OCI-LY3 (cell line): ENCODE measurements at regions not wholly inside any gene's neighbourhood (a gene's known extent, or its start where the extent isn't known, plus 50 kb on each side); places are given as distances from the start of the nearest gene placed in this dataset.

Source experiments
- H2AFZ ChIP-seq: fragments of 200-600, 300-600 bp; shearing (Covaris generic); 2 replicates; pipeline ENCODE4 v1.6.0; 2014; ENCODE audit warnings: antibody characterized with exemption, low read depth, low read length
- H3K27ac ChIP-seq: fragments of 200-600, 300-600 bp; sonication (generic); 2 replicates; pipeline ENCODE4 v1.5.1; 2014; ENCODE audit warnings: mild to moderate bottlenecking, low read length, moderate library complexity, mixed read lengths
- H3K27me3 ChIP-seq: fragments of 200-600, 300-600 bp; sonication (generic); 2 replicates; pipeline ENCODE4 v1.6.1; 2014; ENCODE audit warnings: low read depth, low read length, mixed read lengths
- H3K36me3 ChIP-seq: fragments of 200-600, 300-600 bp; sonication (generic); replicated peaks from 2 replicates; pipeline ENCODE3; 2014; ENCODE audit warnings: low read depth, low read length, mixed read lengths
- H3K4me1 ChIP-seq: fragments of 300-600, 200-600 bp; sonication (generic); 2 replicates; pipeline ENCODE4 v1.6.1; 2014; ENCODE audit warnings: low read length, mixed read lengths
- H3K4me2 ChIP-seq: fragments of 200-600, 300-600 bp; sonication (generic); 2 replicates; pipeline ENCODE4 v1.6.1; 2014; ENCODE audit warnings: low read length, mixed read lengths
- H3K4me3 ChIP-seq: fragments of 300-600, 200-600 bp; sonication (generic); 2 replicates; pipeline ENCODE4 v1.5.1; 2014; ENCODE audit warnings: antibody characterized with exemption, mild to moderate bottlenecking, low read length, moderate library complexity
- H3K79me2 ChIP-seq: fragments of 300-600, 200-600 bp; shearing (Covaris generic); 2 replicates; pipeline ENCODE4 v1.6.1; 2014; ENCODE audit warnings: mild to moderate bottlenecking, low read length, mixed read lengths
- H3K9ac ChIP-seq: fragments of 300-600, 200-600 bp; shearing (Covaris generic); 2 replicates; pipeline ENCODE4 v1.6.0; 2014; ENCODE audit warnings: mild to moderate bottlenecking, low read length, moderate library complexity
- H3K9me3 ChIP-seq: fragments of 200-600, 300-600 bp; shearing (Covaris generic); 2 replicates; pipeline ENCODE4 v1.6.1; 2014; ENCODE audit warnings: low read length, mixed read lengths; ENCODE audit not compliant: insufficient read depth
- H4K20me1 ChIP-seq: fragments of 200-600, 300-600 bp; sonication (generic); 2 replicates; pipeline ENCODE4 v1.6.1; 2016; ENCODE audit warnings: low read length, mixed read lengths; ENCODE audit not compliant: insufficient read depth
- CTCF ChIP-seq: fragments of 200-600, 300-600 bp; sonication (generic); IDR thresholded peaks from 2 replicates; pipeline ENCODE4 v1.5.1; 2014; ENCODE audit warnings: antibody characterized with exemption, low read length, low read depth
- EZH2phosphoT487 ChIP-seq: fragments of 200-600 bp; shearing (Covaris generic); IDR thresholded peaks from 2 replicates; pipeline ENCODE4 v1.6.1; 2018; ENCODE audit warnings: antibody characterized with exemption, mixed run types, low read depth

GRCh38 chr4:27089186-27089585, 228.5 kb downstream of the STIM2 start:
- Histone ChIP-seq H3K36me3 (no peaks in the 10 kb centered on the region), H3K27me3 (peaks cover 4% of the 10 kb centered on the region; the same call in 1 of the 2 replicates), H3K4me3 (no peak overlapping the region), H3K9ac (no peak overlapping the region), H3K9me3 (no peaks in the 10 kb centered on the region), H3K4me2 (no peak overlapping the region), H3K79me2 (no peaks in the 10 kb centered on the region), H2AFZ (no peak overlapping the region), H4K20me1 (no peaks in the 10 kb centered on the region), H3K4me1 (peaks cover 13% of the 10 kb centered on the region), H3K27ac (no peak overlapping the region)
- no peak for TF ChIP-seq CTCF
- TF ChIP-seq EZH2phosphoT487: no peak

- H2AFZ ChIP-seq: no peak overlapping the region
- H3K79me2 ChIP-seq: no peaks in the 10 kb centered on the region
- no peak overlapping the region for H3K4me2 ChIP-seq
- no peaks in the 10 kb centered on the region for H3K36me3 ChIP-seq
- no peak overlapping the region for H3K4me3 ChIP-seq
- peaks cover 4% of the 10 kb centered on the region; the same call in 1 of the 2 replicates for H3K27me3 ChIP-seq
- no peak overlapping the region for H3K27ac ChIP-seq
- H3K9ac ChIP-seq: no peak overlapping the region
- H3K4me1 ChIP-seq: peaks cover 15% of the 10 kb centered on the region
- H3K9me3 ChIP-seq: no peaks in the 10 kb centered on the region
- TF ChIP-seq CTCF: no peak
- TF ChIP-seq EZH2phosphoT487: no peak
- H4K20me1 ChIP-seq: no peaks in the 10 kb centered on the region
These were observed 229.8 kb downstream of the STIM2 start for GRCh38 chr4:27090406-27090805.

GRCh38 chr4:27094224-27094623, 233.6 kb downstream of the STIM2 start:
- Histone ChIP-seq H3K27ac (no peak overlapping the region), H3K36me3 (no peaks in the 10 kb centered on the region), H3K9me3 (no peaks in the 10 kb centered on the region), H4K20me1 (no peaks in the 10 kb centered on the region), H3K4me3 (no peak overlapping the region), H3K9ac (no peak overlapping the region), H3K4me2 (no peak overlapping the region), H2AFZ (no peak overlapping the region), H3K79me2 (no peaks in the 10 kb centered on the region), H3K27me3 (peaks cover 4% of the 10 kb centered on the region; the same call in 1 of the 2 replicates), H3K4me1 (peaks cover 15% of the 10 kb centered on the region)
- TF ChIP-seq CTCF: no peak
- TF ChIP-seq EZH2phosphoT487: no peak

GRCh38 chr4:27094783-27095182, 234.1 kb downstream of the STIM2 start:
- Histone ChIP-seq H3K4me1 (peaks cover 15% of the 10 kb centered on the region), H3K27ac (no peak overlapping the region), H3K9me3 (no peaks in the 10 kb centered on the region), H3K79me2 (no peaks in the 10 kb centered on the region), H4K20me1 (no peaks in the 10 kb centered on the region), H3K4me3 (no peak overlapping the region), H3K9ac (no peak overlapping the region), H2AFZ (no peak overlapping the region), H3K36me3 (no peaks in the 10 kb centered on the region), H3K27me3 (peaks cover 4% of the 10 kb centered on the region; the same call in 1 of the 2 replicates), H3K4me2 (no peak overlapping the region)
- TF ChIP-seq CTCF: no peak
- TF ChIP-seq EZH2phosphoT487: no peak
